ENCODE measurements at regions not wholly inside any gene's neighbourhood (a gene's known extent, or its start where the extent isn't known, plus 50 kb on each side); places are given as distances from the start of the nearest gene placed in this dataset.

GRCh38 chr1:73644198-73644597 is 553.8 kb downstream of the LRRIQ3 start:
- no peak for TF ChIP-seq CTCF (IDR thresholded peaks at IDR 0.05; ENCODE audit: low read length)
- no peak for TF ChIP-seq EZH2 (IDR thresholded peaks at IDR 0.05; ENCODE audit: borderline replicate concordance, low read length)

All from OCI-LY1 (cell line).